Suprapubic skin (tissue), 4 donors: ENCODE measurements at regions not wholly inside any gene's neighbourhood (a gene's known extent, or its start where the extent isn't known, plus 50 kb on each side); places are given as distances from the start of the nearest gene placed in this dataset.
"Not testable (repeated sequence)": the region's sequence is repeated elsewhere in the genome, so short reads cannot be mapped to it uniquely, and the experiment has no call there.

ENCODE experiments used
- DNase-seq, 2 donors: peaks; one replicate each; pipeline ENCODE4 v3.0.0-alpha.2; 2019; ENCODE audit warnings: low spot score in 2 of 2
- H3K27ac ChIP-seq: fragments of 200-600 bp; sonication (generic); one replicate; pipeline ENCODE4 v1.5.1; 2019
- H3K27me3 ChIP-seq: fragments of 200-600 bp; sonication (generic); one replicate; pipeline ENCODE4 v1.5.1; 2019
- H3K36me3 ChIP-seq: fragments of 200-600 bp; sonication (generic); one replicate; pipeline ENCODE4 v1.5.1; 2019
- H3K4me1 ChIP-seq: fragments of 200-600 bp; sonication (generic); one replicate; pipeline ENCODE4 v1.5.1; 2019
- H3K4me3 ChIP-seq: fragments of 200-600 bp; sonication (generic); one replicate; pipeline ENCODE4 v1.5.1; 2019; ENCODE audit warnings: mild to moderate bottlenecking
- H3K9me3 ChIP-seq: fragments of 200-600 bp; sonication (generic); one replicate; pipeline ENCODE4 v1.5.1; 2019
- CTCF ChIP-seq, 2 donors: fragments of 200-600 bp in 1 of 2; fragments of 450-650 bp in 1 of 2; sonication (generic) in 1 of 2; IDR thresholded peaks; one replicate each; pipeline ENCODE4 v1.5.1; 2016 to 2019; ENCODE audit warnings: antibody characterized with exemption in 2 of 2, mild to moderate bottlenecking in 1 of 2, moderate library complexity in 1 of 2
- EP300 ChIP-seq: sonication (generic); formaldehyde crosslinking; IDR thresholded peaks from one replicate; pipeline ENCODE4 v1.6.1; 2017; ENCODE audit warnings: antibody characterized with exemption
- POLR2A ChIP-seq, 2 donors: fragments of 450-650 bp; IDR thresholded peaks; one replicate each; pipeline ENCODE4 v1.6.1; 2017; ENCODE audit warnings: antibody characterized with exemption in 2 of 2, mild to moderate bottlenecking in 2 of 2, moderate library complexity in 2 of 2
- POLR2AphosphoS5 ChIP-seq, 3 donors: sonication (generic); formaldehyde crosslinking; IDR thresholded peaks; one replicate each; pipeline ENCODE4 v1.6.1; 2017; ENCODE audit warnings: antibody characterized with exemption in 3 of 3
- WGBS: methylation state at CpG from one replicate; pipeline ENCODE4 v1.1.5; 2018; 5-methylcytosine and 5-hydroxymethylcytosine counted together

- WGBS = 67% methylated on average over 2 of the region's 2 CpGs
- no peak for TF ChIP-seq CTCF (IDR thresholded peaks at IDR 0.05)
- TF ChIP-seq EP300 = no peak
- TF ChIP-seq POLR2A (IDR thresholded peaks at IDR 0.05) = no peak
- TF ChIP-seq POLR2AphosphoS5 (IDR thresholded peaks at IDR 0.05) = no peak
- Histone ChIP-seq H3K36me3 (no peaks in the 10 kb centered on the region), H3K27me3 (no peaks in the 10 kb centered on the region), H3K4me3 (no peak overlapping the region), H3K9me3 (no peaks in the 10 kb centered on the region), H3K27ac (no peak overlapping the region), H3K4me1 (no peaks in the 10 kb centered on the region)
- no peak for DNase-seq
Observed at GRCh38 chr14:38547961-38548490, 292.1 kb upstream of the CLEC14A start.

GRCh38 chr14:38546932-38547551 lies 291.1 kb upstream of the CLEC14A start:
- 80% methylated on average over 2 of the region's 2 CpGs for WGBS

GRCh38 chr14:38544776-38545175 lies 288.9 kb upstream of the CLEC14A start:
- Histone ChIP-seq H3K36me3 (no peaks in the 10 kb centered on the region), H3K4me3 (no peak overlapping the region), H3K27me3 (no peaks in the 10 kb centered on the region), H3K9me3 (no peaks in the 10 kb centered on the region), H3K27ac (no peak overlapping the region), H3K4me1 (no peaks in the 10 kb centered on the region)
- WGBS = 91% methylated on average over 2 of the region's 2 CpGs
- no peak for DNase-seq
- TF ChIP-seq POLR2AphosphoS5 (IDR thresholded peaks at IDR 0.05) (no peak), CTCF (IDR thresholded peaks at IDR 0.05) (no peak), EP300 (no peak), POLR2A (IDR thresholded peaks at IDR 0.05) (no peak)

More at GRCh38 chr14:38546932-38547551, 291.1 kb upstream of the CLEC14A start:
- Histone ChIP-seq H3K4me3 (no peak overlapping the region), H3K27me3 (no peaks in the 10 kb centered on the region), H3K27ac (no peak overlapping the region), H3K9me3 (no peaks in the 10 kb centered on the region), H3K36me3 (no peaks in the 10 kb centered on the region), H3K4me1 (no peaks in the 10 kb centered on the region)
- TF ChIP-seq EP300 = no peak
- TF ChIP-seq CTCF (IDR thresholded peaks at IDR 0.05) = no peak
- no peak for TF ChIP-seq POLR2AphosphoS5 (IDR thresholded peaks at IDR 0.05)
- no peak for TF ChIP-seq POLR2A (IDR thresholded peaks at IDR 0.05)
- no peak for DNase-seq

- not testable (repeated sequence) for H3K9me3 ChIP-seq, H3K36me3 ChIP-seq, DNase-seq, H3K27me3 ChIP-seq, H3K4me1 ChIP-seq, H3K4me3 ChIP-seq, H3K27ac ChIP-seq
- 90% methylated on average over 5 of the region's 5 CpGs for WGBS
Observed at GRCh38 chr14:38543851-38544250, 288.0 kb upstream of the CLEC14A start.

GRCh38 chr14:38538053-38538452 lies 282.2 kb upstream of the CLEC14A start:
- not testable (repeated sequence) for H3K9me3 ChIP-seq, H3K36me3 ChIP-seq, H3K27me3 ChIP-seq, H3K27ac ChIP-seq, DNase-seq, H3K4me3 ChIP-seq, H3K4me1 ChIP-seq
- WGBS = 83% methylated on average over 5 of the region's 5 CpGs

GRCh38 chr14:38536376-38537038 lies 280.6 kb upstream of the CLEC14A start:
- Histone ChIP-seq H3K9me3 (no peaks in the 10 kb centered on the region), H3K27me3 (no peaks in the 10 kb centered on the region), H3K27ac (no peak overlapping the region), H3K4me1 (no peaks in the 10 kb centered on the region), H3K4me3 (no peak overlapping the region), H3K36me3 (no peaks in the 10 kb centered on the region)
- DNase-seq = no peak
- no peak for TF ChIP-seq POLR2A (IDR thresholded peaks at IDR 0.05)
- no peak for TF ChIP-seq POLR2AphosphoS5 (IDR thresholded peaks at IDR 0.05)
- no peak for TF ChIP-seq EP300
- TF ChIP-seq CTCF (IDR thresholded peaks at IDR 0.05) = no peak
- 46% methylated on average over 4 of the region's 4 CpGs for WGBS
